Inflammatory macrophage (primary cell): ENCODE measurements at regions not wholly inside any gene's neighbourhood (a gene's known extent, or its start where the extent isn't known, plus 50 kb on each side); places are given as distances from the start of the nearest gene placed in this dataset.
"Not testable (repeated sequence)": the region's sequence is repeated elsewhere in the genome, so short reads cannot be mapped to it uniquely, and the experiment has no call there.

Source experiments
- DNase-seq, 2 donors: peaks; one replicate each; pipeline ENCODE4 v3.0.0-alpha.2; 2020 to 2022

- DNase-seq: no peak
Observed at GRCh38 chr3:150300388-150300787, 107.7 kb upstream of the TSC22D2 start.

DNA sequence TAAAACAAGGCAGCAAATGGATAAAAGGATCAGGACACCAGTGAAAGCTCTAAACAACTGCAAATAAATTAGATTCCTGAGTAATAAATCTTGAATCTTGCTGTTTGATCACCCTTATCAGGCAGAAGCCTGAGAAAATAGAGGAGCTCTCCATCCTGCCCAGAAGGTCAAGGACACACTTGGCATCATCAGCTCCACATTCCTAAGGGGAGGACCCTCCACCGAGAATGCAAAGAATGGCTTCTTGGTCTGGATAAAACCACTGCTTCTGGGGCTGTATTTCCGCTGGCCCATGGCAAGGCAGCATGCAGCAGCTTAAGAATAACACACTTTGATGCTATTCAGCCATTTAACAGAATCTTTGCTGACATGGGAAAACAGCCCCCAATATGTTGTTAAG lies 108.9 kb upstream of the TSC22D2 start:
- no peak for DNase-seq

DNA sequence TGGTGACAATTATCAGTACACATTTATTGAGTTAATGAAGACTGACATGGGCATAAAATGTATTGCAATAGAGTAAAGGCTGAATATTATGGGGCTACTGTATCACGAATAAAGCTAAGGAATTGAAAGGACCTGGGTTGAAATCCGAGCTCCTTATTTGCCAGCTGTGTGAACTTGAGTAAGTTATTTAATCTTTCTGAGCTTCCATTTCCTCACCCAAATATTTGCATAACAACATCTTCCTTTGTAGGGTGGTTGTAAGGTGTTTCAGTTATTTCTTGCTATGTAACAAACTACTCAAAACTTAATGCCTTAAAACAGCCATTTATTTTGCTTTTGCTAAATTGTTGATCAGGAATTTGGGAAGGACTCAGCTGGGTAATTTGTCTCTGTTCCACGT lies 111.1 kb upstream of the TSC22D2 start:
- DNase-seq: no peak

DNA sequence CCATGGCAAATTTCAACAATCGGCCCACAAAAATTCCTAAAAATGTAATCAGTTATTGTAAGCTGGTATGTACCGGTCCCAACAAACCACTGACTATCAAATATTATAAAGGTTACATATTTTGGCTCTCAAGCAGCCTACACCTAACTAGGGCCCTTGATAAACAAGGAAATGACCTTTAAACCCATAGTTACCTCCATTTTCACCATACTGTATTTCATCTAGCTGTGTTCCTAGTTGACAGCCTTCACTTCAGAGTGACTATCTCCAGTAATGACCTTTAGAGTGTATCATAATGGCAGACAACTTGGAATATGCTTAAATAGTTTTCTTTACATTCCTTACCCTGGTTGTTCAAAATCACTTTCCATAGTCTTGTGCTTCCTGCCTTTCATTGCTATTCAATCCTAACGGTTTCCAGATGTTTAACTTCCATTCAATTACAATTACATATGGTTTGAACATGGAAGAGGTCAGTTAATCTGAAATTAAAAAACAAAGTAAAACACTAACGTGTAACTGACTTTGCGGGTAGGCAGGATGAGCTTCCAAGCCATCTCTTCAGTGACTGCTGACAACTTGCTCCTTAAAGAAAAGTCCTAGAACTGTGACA lies 111.9 kb upstream of the TSC22D2 start:
- DNase-seq: no peak

DNA sequence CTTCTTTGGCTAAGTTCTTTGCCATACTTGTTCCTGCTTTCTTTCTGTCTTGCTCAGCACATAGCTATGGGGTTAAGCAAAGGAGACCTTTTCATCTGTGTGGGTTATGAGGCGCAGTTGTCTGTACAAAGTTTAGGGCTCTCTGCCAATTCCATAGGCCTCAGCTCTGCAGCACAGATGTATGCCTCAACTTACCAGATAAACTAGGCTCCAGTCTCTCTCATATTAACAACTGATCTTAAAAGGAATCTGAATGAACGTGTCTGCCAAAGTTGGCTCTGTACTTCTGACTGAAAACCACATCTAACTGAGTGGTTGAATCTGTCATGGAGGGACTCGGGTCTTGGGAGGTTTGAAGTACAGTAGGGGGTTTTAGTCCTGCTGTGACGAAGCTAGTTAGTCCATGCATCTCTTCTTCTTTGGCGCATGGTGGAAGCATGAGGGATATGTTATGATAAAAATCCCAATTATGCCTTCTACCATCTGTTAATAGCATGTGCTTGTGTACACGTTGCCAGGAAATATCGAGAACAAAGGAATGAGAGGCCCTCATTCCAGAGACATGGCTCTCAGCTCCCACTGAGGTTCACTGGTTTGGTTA lies 114.6 kb upstream of the TSC22D2 start:
- no peak for DNase-seq

DNA sequence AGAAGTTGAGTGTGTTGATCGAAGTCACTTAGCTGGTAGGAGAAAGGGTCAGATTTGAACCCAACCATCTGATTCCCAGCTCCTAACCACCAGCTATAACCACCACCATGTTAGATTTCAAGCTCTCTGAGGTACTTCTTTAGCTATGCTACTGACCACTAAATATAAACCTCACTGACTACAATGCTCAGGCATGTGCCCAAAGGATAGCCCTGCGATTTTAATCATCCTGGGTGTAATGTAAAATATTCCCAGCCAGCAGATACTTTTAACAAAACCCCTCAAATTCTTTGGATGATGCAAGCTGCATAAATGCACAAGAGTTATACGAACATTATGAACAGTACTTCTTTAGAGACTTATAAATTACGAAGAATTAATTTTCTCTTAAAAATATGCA lies 115.2 kb upstream of the TSC22D2 start:
- DNase-seq: no peak

- no peak for DNase-seq
Observed at GRCh38 chr3:150291515-150291914, 116.6 kb upstream of the TSC22D2 start.

GRCh38 chr3:150286390-150287147 lies 121.5 kb upstream of the TSC22D2 start:
- peak; percentile 5 to 23 for DNase-seq

DNA sequence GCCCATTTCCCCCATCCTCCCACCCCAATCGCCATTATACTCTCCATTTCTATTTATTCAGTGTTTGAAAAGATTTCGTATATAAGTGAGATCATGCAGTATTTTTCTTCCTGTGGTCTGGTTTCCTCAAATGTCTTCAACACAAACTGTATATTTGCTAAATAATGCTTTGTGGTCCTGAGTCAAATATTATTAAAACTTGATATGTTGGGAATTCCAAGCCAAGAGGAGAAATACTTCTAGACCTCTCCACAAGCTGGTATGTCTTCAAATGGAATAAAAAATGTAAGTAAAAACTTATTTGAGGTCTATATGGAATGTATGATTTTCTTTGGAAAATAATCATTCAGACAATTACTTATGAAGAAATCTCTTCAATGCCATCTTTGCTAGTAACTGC lies 122.5 kb upstream of the TSC22D2 start:
- DNase-seq: no peak

GRCh38 chr3:150278843-150279381 lies 129.2 kb upstream of the TSC22D2 start:
- DNase-seq: no peak

- no peak for DNase-seq
Observed at GRCh38 chr3:150278195-150278594, 129.9 kb upstream of the TSC22D2 start.

- DNase-seq: no peak
Observed at GRCh38 chr3:150277444-150277843, 130.7 kb upstream of the TSC22D2 start.

DNA sequence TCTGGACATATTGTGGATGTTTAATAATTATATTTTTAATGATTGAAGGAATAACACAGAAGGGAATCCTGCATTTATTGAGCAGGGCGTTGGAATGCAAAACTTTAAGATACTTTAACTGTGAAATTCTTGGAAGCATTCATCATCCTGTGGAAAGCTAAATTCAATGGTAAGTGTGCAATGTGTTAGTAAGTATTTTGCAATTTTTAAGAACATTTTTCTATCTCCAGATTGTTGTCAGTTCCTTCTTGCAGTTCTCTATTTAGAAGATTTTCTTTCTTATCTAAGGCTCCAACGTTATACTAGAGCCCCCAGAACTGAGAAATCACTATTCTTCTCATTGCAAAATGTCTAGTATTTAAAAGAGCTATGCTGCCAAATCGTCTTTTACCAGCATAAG lies 132.2 kb upstream of the TSC22D2 start:
- no peak for DNase-seq

- no peak for DNase-seq
Observed at GRCh38 chr3:150274372-150274771, 133.7 kb upstream of the TSC22D2 start.

DNA sequence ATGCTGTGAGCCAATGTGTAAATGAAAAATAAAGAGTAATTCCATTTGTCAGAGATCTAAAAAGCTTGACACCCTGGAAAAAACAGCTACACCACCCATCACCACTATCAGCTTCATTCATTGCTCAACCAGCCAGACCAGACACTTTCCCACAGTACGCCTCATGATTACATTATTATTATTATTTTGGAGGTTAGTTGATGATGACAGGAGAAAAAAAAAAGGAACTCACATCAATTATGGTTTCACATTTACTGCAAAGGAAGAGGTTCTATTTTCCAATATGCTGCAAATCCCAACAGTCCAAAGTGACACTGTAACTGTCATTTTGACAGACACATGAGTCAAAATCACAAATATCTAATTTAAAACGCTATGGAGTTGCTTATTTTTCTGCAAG lies 134.7 kb upstream of the TSC22D2 start:
- peak; percentile 10 to 56 for DNase-seq

- DNase-seq: no peak
Observed at GRCh38 chr3:150271591-150271960, 136.5 kb upstream of the TSC22D2 start.

DNA sequence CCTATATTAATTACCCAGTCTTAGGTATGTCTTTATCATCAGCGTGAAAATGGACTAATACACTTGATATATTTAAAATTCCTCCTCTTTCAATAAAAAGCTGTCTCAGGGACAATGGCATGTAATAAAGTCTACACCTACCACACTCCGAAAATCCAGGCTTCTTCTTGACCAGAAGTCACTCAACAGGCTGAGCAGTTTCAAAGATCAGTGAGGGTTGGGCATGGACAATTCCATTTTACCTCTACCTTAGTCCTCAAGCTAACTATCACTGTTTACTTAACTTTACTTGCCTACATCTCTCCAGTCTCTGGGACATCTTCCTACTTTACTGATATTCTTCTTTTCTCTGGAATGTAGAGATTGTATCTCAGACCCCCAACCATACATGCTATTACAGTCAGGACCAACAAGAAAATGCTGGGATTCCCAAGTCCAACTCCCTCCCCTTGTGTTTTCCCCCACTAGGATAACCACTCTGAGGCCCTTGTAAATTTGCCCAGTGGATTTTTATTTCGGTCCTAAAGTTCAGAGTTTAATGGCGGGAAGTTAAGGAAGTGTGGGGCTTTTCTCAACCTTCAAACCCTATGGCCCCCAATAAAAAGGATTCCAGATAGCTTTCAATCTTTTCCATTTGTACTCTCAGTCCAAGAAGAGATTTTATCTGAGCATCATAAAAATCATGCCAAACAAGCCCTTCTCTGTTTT lies 137.1 kb upstream of the TSC22D2 start:
- no peak for DNase-seq

GRCh38 chr3:150270444-150270843 lies 137.7 kb upstream of the TSC22D2 start:
- not testable (repeated sequence) for DNase-seq

- DNase-seq: no peak
Observed at GRCh38 chr3:150269526-150269925, 138.6 kb upstream of the TSC22D2 start.

GRCh38 chr3:150268426-150269391 lies 139.4 kb upstream of the TSC22D2 start:
- DNase-seq: no peak

DNA sequence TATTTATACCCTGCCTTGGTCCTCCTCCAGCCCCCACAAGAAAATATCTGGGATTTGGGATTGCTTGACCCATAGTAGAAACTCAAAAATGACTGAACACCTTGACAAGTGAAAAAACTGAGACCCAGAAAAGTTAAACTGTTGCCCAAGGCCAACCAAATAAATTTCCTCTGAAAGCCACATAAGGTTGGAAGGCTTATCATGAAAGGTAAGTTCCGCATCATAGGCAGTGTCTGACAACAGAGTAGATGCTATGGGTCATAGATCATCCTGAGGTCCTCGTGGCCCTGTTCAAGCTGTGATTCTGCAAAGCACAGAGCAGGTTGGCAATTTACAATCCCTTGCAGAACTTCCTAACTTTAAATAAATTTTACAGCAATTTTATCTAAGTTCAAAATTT lies 140.8 kb upstream of the TSC22D2 start:
- no peak for DNase-seq

DNA sequence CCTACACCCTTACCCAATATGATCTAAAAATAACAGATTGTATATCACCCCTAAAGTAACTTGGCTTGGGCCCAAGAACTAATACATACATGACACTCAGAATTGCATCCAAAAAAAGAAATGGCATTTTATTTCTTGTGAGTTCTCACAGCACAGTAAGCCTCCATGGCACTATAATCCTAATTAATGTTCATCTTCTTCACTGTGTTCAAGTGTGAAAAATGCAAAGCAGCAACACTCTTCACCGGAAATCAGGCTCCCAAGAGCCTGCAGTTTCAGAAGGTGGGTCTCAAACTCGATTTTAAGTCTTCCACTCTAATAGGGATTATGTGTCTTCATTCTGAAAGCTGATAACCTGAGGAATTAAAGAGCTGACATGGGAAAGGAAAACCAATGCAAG lies 142.8 kb upstream of the TSC22D2 start:
- no peak for DNase-seq
